Activated T-cell treated with anti-CD3 and anti-CD28 coated beads, Interleukin-2, amount 50 U/mL, for 24 hours (primary cell): ENCODE measurements at regions not wholly inside any gene's neighbourhood (a gene's known extent, or its start where the extent isn't known, plus 50 kb on each side); places are given as distances from the start of the nearest gene placed in this dataset.
"Not testable (repeated sequence)": the region's sequence is repeated elsewhere in the genome, so short reads cannot be mapped to it uniquely, and the experiment has no call there.

Experiments used
- DNase-seq: peaks from one replicate; pipeline ENCODE4 v3.0.0-alpha.2; 2020
- H3K27ac Mint-ChIP-seq: 2 replicates; pipeline ENCODE4 v1.8.0; 2020; ENCODE audit warnings: mild to moderate bottlenecking, mixed read lengths
- H3K27me3 Mint-ChIP-seq: 2 replicates; pipeline ENCODE4 v1.8.0; 2020; ENCODE audit warnings: mixed read lengths
- H3K36me3 Mint-ChIP-seq: 2 replicates; pipeline ENCODE4 v1.8.0; 2020; ENCODE audit warnings: low read depth, mixed read lengths
- H3K4me1 Mint-ChIP-seq: 2 replicates; pipeline ENCODE4 v1.8.0; 2020; ENCODE audit warnings: low read depth, mixed read lengths
- H3K4me3 Mint-ChIP-seq: 2 replicates; pipeline ENCODE4 v1.8.0; 2020; ENCODE audit warnings: mild to moderate bottlenecking, moderate library complexity, mixed read lengths
- H3K9me3 Mint-ChIP-seq: 2 replicates; pipeline ENCODE4 v1.8.0; 2020; ENCODE audit warnings: mixed read lengths

DNA sequence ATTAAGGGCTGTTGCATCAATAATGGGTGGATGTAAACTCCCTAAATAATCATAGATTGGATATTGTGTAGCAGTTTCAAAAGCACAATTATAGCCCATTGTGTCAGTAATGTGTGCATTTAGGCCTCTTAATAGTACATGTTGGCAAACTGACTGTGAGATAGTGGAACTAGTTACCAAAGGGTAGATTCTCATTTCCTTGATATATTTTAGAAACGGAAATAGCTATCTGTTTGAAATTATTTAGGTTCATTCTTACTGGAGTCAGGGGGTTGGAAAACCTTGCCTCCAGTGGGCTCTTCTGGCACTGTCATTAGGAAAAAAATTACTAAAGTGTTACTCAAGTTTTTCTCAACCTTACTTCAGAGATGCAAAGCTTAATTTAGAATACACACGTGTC is 1074.9 kb downstream of the PCDH17 start:
- Mint-ChIP-seq H3K36me3 (no peaks in the 10 kb centered on the region), H3K27ac (no peak overlapping the region), H3K4me3 (no peak overlapping the region), H3K9me3 (peaks cover 21% of the 10 kb centered on the region), H3K4me1 (no peaks in the 10 kb centered on the region), H3K27me3 (no peaks in the 10 kb centered on the region)
- no peak for DNase-seq

DNA sequence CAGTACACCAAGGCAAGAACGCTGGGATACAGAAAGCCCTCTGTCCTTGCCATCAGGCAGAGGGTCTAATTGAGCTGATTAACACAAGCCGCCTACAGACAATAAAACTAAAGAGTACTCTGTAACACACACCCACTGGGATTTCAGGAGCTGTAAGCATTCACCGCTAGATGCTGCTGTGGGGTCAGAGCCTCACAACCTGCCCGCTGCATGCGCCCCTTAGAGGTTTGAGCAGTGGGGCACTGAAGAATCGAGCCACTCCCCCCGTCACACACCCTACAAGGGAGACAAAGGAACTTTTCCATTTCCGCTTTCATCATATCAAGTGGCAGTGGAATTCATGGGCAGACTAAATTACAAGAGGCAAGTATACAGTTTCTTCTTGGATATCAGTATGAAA is 1080.6 kb downstream of the PCDH17 start:
- H3K36me3 Mint-ChIP-seq: no peaks in the 10 kb centered on the region
- no peak for DNase-seq
- no peaks in the 10 kb centered on the region for H3K27me3 Mint-ChIP-seq
- no peak overlapping the region for H3K4me3 Mint-ChIP-seq
- no peak overlapping the region for H3K27ac Mint-ChIP-seq
- H3K9me3 Mint-ChIP-seq: peaks cover 24% of the 10 kb centered on the region
- H3K4me1 Mint-ChIP-seq: no peaks in the 10 kb centered on the region

GRCh38 chr13:58714016-58714415 is 1082.5 kb downstream of the PCDH17 start:
- peaks cover 18% of the 10 kb centered on the region for H3K9me3 Mint-ChIP-seq
- H3K36me3 Mint-ChIP-seq, H3K27ac Mint-ChIP-seq, DNase-seq, H3K27me3 Mint-ChIP-seq, H3K4me1 Mint-ChIP-seq, H3K4me3 Mint-ChIP-seq: not testable (repeated sequence)

GRCh38 chr13:58721273-58721672 is 1089.7 kb downstream of the PCDH17 start:
- H3K27ac Mint-ChIP-seq: no peak overlapping the region
- no peak overlapping the region for H3K4me3 Mint-ChIP-seq
- no peak for DNase-seq
- H3K4me1 Mint-ChIP-seq: no peaks in the 10 kb centered on the region
- H3K27me3 Mint-ChIP-seq: no peaks in the 10 kb centered on the region
- peaks cover 6% of the 10 kb centered on the region for H3K9me3 Mint-ChIP-seq
- no peaks in the 10 kb centered on the region for H3K36me3 Mint-ChIP-seq

DNA sequence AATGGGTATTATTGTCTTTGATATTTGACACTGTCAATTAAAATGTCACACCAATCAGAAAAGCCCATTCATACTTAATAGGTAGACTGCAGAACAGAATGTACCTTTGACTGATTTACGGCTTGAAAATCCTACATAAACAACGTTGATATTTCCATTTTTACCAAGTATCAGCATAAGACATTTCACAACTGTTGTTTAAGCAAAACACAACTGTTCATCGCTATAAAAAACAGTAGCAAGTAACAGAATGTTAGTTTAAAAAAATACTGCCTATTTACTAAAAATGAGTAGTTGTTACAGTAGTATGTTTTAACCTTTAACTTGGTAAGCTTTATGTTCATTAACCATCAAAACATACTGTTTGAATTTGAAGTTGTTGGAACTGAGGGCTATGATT is 1096.6 kb downstream of the PCDH17 start:
- Mint-ChIP-seq H3K9me3 (peaks cover 2% of the 10 kb centered on the region), H3K4me1 (no peaks in the 10 kb centered on the region), H3K4me3 (no peak overlapping the region), H3K27me3 (no peaks in the 10 kb centered on the region), H3K36me3 (no peaks in the 10 kb centered on the region), H3K27ac (no peak overlapping the region)
- DNase-seq: no peak

GRCh38 chr13:58729361-58729760 is 1097.8 kb downstream of the PCDH17 start:
- H3K4me1 Mint-ChIP-seq: no peaks in the 10 kb centered on the region
- H3K4me3 Mint-ChIP-seq: no peak overlapping the region
- no peak for DNase-seq
- H3K27me3 Mint-ChIP-seq: no peaks in the 10 kb centered on the region
- H3K27ac Mint-ChIP-seq: no peak overlapping the region
- peaks cover 3% of the 10 kb centered on the region for H3K9me3 Mint-ChIP-seq
- no peaks in the 10 kb centered on the region for H3K36me3 Mint-ChIP-seq

GRCh38 chr13:58744686-58745085 is 1113.1 kb downstream of the PCDH17 start:
- no peaks in the 10 kb centered on the region for H3K36me3 Mint-ChIP-seq
- H3K4me1 Mint-ChIP-seq: no peaks in the 10 kb centered on the region
- H3K27me3 Mint-ChIP-seq: no peaks in the 10 kb centered on the region
- H3K27ac Mint-ChIP-seq: no peak overlapping the region
- H3K4me3 Mint-ChIP-seq: no peak overlapping the region
- peaks cover 16% of the 10 kb centered on the region for H3K9me3 Mint-ChIP-seq
- no peak for DNase-seq

- H3K36me3 Mint-ChIP-seq: no peaks in the 10 kb centered on the region
- H3K4me1 Mint-ChIP-seq: no peaks in the 10 kb centered on the region
- H3K9me3 Mint-ChIP-seq: peaks cover 4% of the 10 kb centered on the region
- DNase-seq: no peak
- H3K27ac Mint-ChIP-seq: no peak overlapping the region
- no peak overlapping the region for H3K4me3 Mint-ChIP-seq
- no peaks in the 10 kb centered on the region for H3K27me3 Mint-ChIP-seq
Observed at GRCh38 chr13:58767566-58767965, 1136.0 kb downstream of the PCDH17 start.

GRCh38 chr13:58773280-58773859 is 1141.8 kb downstream of the PCDH17 start:
- Mint-ChIP-seq H3K27ac (no peak overlapping the region), H3K27me3 (no peaks in the 10 kb centered on the region), H3K36me3 (no peaks in the 10 kb centered on the region), H3K9me3 (peaks cover 18% of the 10 kb centered on the region), H3K4me3 (no peak overlapping the region), H3K4me1 (no peaks in the 10 kb centered on the region)
- DNase-seq: no peak

DNA sequence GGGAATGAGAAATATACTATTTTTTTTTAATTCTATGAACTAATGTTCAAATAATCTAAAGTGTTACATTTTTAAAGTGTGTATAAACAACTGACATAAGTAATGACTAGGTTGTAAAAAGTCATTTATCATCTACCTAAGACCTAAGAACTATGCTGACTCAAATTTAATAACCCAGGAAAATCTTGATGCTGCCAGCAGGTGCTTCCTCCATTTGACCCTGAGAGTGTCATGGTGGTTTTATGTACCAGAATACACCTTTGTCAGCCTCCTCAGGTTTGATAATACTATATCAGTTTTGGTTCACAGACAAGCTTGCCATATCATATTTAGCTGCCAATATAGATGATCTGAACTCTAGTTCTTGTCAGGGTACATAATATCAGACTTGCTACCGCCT is 1151.2 kb downstream of the PCDH17 start:
- no peak for DNase-seq
- Mint-ChIP-seq H3K9me3 (peaks cover 6% of the 10 kb centered on the region), H3K27me3 (no peaks in the 10 kb centered on the region), H3K4me1 (no peaks in the 10 kb centered on the region), H3K4me3 (no peak overlapping the region), H3K27ac (no peak overlapping the region), H3K36me3 (no peaks in the 10 kb centered on the region)

DNA sequence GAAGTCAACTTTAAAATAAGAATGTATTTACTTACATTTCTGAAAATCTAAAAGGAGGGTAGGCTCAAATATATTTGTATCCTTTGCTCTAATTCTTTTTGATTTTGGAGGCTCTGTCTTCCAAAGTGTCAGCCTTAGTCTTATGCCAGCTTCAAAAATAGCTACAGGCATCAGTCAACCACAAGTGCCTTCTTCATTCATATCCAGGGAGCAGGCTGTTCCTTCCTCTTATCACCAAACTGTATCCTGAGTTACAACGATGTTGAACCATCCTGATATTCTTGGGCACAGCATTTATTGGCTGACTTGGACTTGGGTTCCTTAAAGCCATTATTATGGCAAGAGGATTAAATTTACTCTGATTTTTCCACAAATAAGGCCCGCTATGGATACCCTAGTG is 1161.3 kb downstream of the PCDH17 start:
- Mint-ChIP-seq H3K4me1 (no peaks in the 10 kb centered on the region), H3K4me3 (no peak overlapping the region), H3K27me3 (no peaks in the 10 kb centered on the region), H3K27ac (no peak overlapping the region), H3K36me3 (no peaks in the 10 kb centered on the region), H3K9me3 (peaks cover 2% of the 10 kb centered on the region)
- DNase-seq: no peak

GRCh38 chr13:58795715-58796114 is 1164.2 kb downstream of the PCDH17 start:
- H3K36me3 Mint-ChIP-seq: no peaks in the 10 kb centered on the region
- H3K4me1 Mint-ChIP-seq: no peaks in the 10 kb centered on the region
- no peak for DNase-seq
- H3K27me3 Mint-ChIP-seq: no peaks in the 10 kb centered on the region
- no peak overlapping the region for H3K4me3 Mint-ChIP-seq
- H3K27ac Mint-ChIP-seq: no peak overlapping the region
- H3K9me3 Mint-ChIP-seq: peaks cover 2% of the 10 kb centered on the region

- Mint-ChIP-seq H3K27me3 (no peaks in the 10 kb centered on the region), H3K36me3 (no peaks in the 10 kb centered on the region), H3K4me3 (no peak overlapping the region), H3K4me1 (no peaks in the 10 kb centered on the region), H3K27ac (no peak overlapping the region), H3K9me3 (no peaks in the 10 kb centered on the region)
- no peak for DNase-seq
Observed at GRCh38 chr13:58804832-58805231, 1173.3 kb downstream of the PCDH17 start.

GRCh38 chr13:58806401-58806800 is 1174.9 kb downstream of the PCDH17 start:
- H3K36me3 Mint-ChIP-seq: no peaks in the 10 kb centered on the region
- no peaks in the 10 kb centered on the region for H3K27me3 Mint-ChIP-seq
- no peak for DNase-seq
- H3K9me3 Mint-ChIP-seq: no peaks in the 10 kb centered on the region
- H3K27ac Mint-ChIP-seq: no peak overlapping the region
- no peaks in the 10 kb centered on the region for H3K4me1 Mint-ChIP-seq
- H3K4me3 Mint-ChIP-seq: no peak overlapping the region

DNA sequence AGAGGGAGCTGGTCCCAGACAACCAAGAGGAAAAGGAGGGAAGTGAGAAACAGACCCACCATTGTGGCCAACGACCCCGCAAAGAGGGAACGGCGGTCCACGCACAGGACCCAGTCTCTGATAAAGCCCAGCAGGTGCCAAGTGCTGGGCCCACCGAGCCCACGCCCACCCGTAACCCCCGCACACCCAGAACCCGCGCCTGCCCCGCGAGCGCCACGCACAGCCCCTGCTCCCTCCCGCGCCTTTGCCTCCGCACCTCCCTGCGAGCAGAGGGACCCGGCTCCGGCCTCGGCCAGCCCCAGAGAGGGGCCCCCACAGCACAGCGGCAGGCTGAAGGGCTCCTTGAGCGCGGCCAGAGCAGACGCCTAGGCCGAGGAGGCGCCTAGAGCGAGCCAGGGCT is 1192.2 kb downstream of the PCDH17 start:
- H3K27ac Mint-ChIP-seq: no peak overlapping the region
- H3K9me3 Mint-ChIP-seq: peaks cover 7% of the 10 kb centered on the region
- H3K4me1 Mint-ChIP-seq: no peaks in the 10 kb centered on the region
- H3K36me3 Mint-ChIP-seq: no peaks in the 10 kb centered on the region
- no peak overlapping the region for H3K4me3 Mint-ChIP-seq
- no peaks in the 10 kb centered on the region for H3K27me3 Mint-ChIP-seq
- DNase-seq: no peak

GRCh38 chr13:58827904-58828303 is 1196.4 kb downstream of the PCDH17 start:
- H3K4me3 Mint-ChIP-seq: no peak overlapping the region
- H3K36me3 Mint-ChIP-seq: no peaks in the 10 kb centered on the region
- H3K27ac Mint-ChIP-seq: no peak overlapping the region
- DNase-seq: no peak
- H3K9me3 Mint-ChIP-seq: peaks cover 4% of the 10 kb centered on the region
- no peaks in the 10 kb centered on the region for H3K27me3 Mint-ChIP-seq
- no peaks in the 10 kb centered on the region for H3K4me1 Mint-ChIP-seq
